ENCODE measurements at regions not wholly inside any gene's neighbourhood (a gene's known extent, or its start where the extent isn't known, plus 50 kb on each side); places are given as distances from the start of the nearest gene placed in this dataset.

DNA sequence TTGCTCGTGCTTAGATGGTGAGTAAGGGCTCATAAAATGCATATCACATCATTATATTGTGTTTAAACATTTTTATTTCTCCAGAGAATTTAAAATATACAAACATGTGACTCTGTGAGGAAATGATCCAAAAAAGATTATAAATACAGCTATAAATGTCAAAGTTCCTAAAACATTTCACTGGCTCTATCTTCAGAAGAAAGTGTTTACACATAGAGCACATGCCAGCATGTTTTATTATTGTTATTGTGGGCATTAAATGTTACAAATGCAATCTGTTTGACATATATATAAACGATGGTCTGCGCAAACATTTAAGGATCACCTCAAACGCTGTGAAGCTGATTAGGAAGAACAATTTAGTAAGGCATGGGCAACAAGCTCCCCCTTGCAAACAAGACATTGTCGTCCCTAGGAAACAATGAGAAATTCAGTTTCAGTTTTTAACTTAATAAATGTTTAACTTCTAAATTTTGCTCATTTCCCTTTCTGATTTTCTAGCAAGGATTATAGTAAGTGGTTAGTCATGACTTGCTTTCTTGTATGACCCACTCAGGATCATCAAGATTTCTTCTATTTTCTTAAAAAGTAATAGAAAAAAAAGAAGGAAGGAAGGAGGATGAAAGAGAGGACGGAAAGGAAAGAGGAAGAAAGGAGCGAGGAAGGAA is 207.5 kb downstream of the SATB1 start:
- Histone ChIP-seq H3K27ac (ENCODE audit: low read depth) (no peak overlapping the region), H3K27me3 (ENCODE audit: insufficient read depth) (no peaks in the 10 kb centered on the region), H4K20me1 (replicated peaks; ENCODE audit: insufficient read depth) (no peaks in the 10 kb centered on the region), H3K4me1 (ENCODE audit: insufficient read depth) (peaks cover 14% of the 10 kb centered on the region), H2AFZ (no peak overlapping the region), H3K4me2 (no peak overlapping the region), H3K9me2 (ENCODE audit: insufficient read depth) (no peaks in the 10 kb centered on the region), H3K79me2 (replicated peaks; ENCODE audit: insufficient read depth) (no peaks in the 10 kb centered on the region), H3K36me3 (ENCODE audit: insufficient read depth) (no peaks in the 10 kb centered on the region), H3K4me3 (no peak overlapping the region), H3F3A (replicated peaks; ENCODE audit: low read depth) (no peaks in the 10 kb centered on the region)
- Mint-ChIP-seq H3K4me3 (no peak overlapping the region), H3K36me3 (ENCODE audit: low read depth) (no peaks in the 10 kb centered on the region), H3K27me3 (ENCODE audit: insufficient read depth, low read depth, poor library complexity) (no peaks in the 10 kb centered on the region), H3K9me3 (no peaks in the 10 kb centered on the region), H3K4me1 (peaks cover 14% of the 10 kb centered on the region), H3K27ac (no peak overlapping the region)
- DNase-seq (ENCODE audit: low spot score) = no peak
- TF ChIP-seq, protein P1, sequence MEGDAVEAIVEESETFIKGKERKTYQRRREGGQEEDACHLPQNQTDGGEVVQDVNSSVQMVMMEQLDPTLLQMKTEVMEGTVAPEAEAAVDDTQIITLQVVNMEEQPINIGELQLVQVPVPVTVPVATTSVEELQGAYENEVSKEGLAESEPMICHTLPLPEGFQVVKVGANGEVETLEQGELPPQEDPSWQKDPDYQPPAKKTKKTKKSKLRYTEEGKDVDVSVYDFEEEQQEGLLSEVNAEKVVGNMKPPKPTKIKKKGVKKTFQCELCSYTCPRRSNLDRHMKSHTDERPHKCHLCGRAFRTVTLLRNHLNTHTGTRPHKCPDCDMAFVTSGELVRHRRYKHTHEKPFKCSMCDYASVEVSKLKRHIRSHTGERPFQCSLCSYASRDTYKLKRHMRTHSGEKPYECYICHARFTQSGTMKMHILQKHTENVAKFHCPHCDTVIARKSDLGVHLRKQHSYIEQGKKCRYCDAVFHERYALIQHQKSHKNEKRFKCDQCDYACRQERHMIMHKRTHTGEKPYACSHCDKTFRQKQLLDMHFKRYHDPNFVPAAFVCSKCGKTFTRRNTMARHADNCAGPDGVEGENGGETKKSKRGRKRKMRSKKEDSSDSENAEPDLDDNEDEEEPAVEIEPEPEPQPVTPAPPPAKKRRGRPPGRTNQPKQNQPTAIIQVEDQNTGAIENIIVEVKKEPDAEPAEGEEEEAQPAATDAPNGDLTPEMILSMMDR (conservative IDR thresholded peaks at IDR 0.05; ENCODE audit: low read depth in 2 of 2) = no peak
- no peak for TF ChIP-seq ZNF114 (CRISPR knock-in tag; IDR thresholded peaks at IDR 0.05)
- TF ChIP-seq, protein P2, sequence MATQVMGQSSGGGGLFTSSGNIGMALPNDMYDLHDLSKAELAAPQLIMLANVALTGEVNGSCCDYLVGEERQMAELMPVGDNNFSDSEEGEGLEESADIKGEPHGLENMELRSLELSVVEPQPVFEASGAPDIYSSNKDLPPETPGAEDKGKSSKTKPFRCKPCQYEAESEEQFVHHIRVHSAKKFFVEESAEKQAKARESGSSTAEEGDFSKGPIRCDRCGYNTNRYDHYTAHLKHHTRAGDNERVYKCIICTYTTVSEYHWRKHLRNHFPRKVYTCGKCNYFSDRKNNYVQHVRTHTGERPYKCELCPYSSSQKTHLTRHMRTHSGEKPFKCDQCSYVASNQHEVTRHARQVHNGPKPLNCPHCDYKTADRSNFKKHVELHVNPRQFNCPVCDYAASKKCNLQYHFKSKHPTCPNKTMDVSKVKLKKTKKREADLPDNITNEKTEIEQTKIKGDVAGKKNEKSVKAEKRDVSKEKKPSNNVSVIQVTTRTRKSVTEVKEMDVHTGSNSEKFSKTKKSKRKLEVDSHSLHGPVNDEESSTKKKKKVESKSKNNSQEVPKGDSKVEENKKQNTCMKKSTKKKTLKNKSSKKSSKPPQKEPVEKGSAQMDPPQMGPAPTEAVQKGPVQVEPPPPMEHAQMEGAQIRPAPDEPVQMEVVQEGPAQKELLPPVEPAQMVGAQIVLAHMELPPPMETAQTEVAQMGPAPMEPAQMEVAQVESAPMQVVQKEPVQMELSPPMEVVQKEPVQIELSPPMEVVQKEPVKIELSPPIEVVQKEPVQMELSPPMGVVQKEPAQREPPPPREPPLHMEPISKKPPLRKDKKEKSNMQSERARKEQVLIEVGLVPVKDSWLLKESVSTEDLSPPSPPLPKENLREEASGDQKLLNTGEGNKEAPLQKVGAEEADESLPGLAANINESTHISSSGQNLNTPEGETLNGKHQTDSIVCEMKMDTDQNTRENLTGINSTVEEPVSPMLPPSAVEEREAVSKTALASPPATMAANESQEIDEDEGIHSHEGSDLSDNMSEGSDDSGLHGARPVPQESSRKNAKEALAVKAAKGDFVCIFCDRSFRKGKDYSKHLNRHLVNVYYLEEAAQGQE (IDR thresholded peaks at IDR 0.05; ENCODE audit: unreplicated experiment) = no peak
- TF ChIP-seq, protein P3, sequence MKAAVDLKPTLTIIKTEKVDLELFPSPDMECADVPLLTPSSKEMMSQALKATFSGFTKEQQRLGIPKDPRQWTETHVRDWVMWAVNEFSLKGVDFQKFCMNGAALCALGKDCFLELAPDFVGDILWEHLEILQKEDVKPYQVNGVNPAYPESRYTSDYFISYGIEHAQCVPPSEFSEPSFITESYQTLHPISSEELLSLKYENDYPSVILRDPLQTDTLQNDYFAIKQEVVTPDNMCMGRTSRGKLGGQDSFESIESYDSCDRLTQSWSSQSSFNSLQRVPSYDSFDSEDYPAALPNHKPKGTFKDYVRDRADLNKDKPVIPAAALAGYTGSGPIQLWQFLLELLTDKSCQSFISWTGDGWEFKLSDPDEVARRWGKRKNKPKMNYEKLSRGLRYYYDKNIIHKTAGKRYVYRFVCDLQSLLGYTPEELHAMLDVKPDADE (IDR thresholded peaks at IDR 0.05) = no peak
- TF ChIP-seq ZNF331 (CRISPR knock-in tag; IDR thresholded peaks at IDR 0.05; ENCODE audit: low read depth) = no peak
- no peak for TF ChIP-seq NANOG (IDR thresholded peaks at IDR 0.05; ENCODE audit: borderline replicate concordance)
- TF ChIP-seq, protein P4, sequence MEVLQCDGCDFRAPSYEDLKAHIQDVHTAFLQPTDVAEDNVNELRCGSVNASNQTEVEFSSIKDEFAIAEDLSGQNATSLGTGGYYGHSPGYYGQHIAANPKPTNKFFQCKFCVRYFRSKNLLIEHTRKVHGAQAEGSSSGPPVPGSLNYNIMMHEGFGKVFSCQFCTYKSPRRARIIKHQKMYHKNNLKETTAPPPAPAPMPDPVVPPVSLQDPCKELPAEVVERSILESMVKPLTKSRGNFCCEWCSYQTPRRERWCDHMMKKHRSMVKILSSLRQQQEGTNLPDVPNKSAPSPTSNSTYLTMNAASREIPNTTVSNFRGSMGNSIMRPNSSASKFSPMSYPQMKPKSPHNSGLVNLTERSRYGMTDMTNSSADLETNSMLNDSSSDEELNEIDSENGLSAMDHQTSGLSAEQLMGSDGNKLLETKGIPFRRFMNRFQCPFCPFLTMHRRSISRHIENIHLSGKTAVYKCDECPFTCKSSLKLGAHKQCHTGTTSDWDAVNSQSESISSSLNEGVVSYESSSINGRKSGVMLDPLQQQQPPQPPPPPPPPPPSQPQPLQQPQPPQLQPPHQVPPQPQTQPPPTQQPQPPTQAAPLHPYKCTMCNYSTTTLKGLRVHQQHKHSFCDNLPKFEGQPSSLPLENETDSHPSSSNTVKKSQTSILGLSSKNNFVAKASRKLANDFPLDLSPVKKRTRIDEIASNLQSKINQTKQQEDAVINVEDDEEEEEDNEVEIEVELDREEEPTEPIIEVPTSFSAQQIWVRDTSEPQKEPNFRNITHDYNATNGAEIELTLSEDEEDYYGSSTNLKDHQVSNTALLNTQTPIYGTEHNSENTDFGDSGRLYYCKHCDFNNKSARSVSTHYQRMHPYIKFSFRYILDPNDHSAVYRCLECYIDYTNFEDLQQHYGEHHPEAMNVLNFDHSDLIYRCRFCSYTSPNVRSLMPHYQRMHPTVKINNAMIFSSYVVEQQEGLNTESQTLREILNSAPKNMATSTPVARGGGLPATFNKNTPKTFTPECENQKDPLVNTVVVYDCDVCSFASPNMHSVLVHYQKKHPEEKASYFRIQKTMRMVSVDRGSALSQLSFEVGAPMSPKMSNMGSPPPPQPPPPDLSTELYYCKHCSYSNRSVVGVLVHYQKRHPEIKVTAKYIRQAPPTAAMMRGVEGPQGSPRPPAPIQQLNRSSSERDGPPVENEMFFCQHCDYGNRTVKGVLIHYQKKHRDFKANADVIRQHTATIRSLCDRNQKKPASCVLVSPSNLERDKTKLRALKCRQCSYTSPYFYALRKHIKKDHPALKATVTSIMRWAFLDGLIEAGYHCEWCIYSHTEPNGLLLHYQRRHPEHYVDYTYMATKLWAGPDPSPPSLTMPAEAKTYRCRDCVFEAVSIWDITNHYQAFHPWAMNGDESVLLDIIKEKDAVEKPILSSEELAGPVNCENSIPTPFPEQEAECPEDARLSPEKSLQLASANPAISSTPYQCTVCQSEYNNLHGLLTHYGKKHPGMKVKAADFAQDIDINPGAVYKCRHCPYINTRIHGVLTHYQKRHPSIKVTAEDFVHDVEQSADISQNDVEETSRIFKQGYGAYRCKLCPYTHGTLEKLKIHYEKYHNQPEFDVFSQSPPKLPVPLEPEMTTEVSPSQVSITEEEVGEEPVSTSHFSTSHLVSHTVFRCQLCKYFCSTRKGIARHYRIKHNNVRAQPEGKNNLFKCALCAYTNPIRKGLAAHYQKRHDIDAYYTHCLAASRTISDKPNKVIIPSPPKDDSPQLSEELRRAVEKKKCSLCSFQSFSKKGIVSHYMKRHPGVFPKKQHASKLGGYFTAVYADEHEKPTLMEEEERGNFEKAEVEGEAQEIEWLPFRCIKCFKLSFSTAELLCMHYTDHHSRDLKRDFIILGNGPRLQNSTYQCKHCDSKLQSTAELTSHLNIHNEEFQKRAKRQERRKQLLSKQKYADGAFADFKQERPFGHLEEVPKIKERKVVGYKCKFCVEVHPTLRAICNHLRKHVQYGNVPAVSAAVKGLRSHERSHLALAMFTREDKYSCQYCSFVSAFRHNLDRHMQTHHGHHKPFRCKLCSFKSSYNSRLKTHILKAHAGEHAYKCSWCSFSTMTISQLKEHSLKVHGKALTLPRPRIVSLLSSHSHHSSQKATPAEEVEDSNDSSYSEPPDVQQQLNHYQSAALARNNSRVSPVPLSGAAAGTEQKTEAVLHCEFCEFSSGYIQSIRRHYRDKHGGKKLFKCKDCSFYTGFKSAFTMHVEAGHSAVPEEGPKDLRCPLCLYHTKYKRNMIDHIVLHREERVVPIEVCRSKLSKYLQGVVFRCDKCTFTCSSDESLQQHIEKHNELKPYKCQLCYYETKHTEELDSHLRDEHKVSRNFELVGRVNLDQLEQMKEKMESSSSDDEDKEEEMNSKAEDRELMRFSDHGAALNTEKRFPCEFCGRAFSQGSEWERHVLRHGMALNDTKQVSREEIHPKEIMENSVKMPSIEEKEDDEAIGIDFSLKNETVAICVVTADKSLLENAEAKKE (CRISPR knock-in tag; IDR thresholded peaks at IDR 0.05) = no peak
- ATAC-seq = no peak
